ENCODE measurements at regions not wholly inside any gene's neighbourhood (a gene's known extent, or its start where the extent isn't known, plus 50 kb on each side); places are given as distances from the start of the nearest gene placed in this dataset.

GRCh38 chr3:184659797-184660301 lies 52.0 kb downstream of the MAGEF1 start:
- no peak for DNase-seq

GRCh38 chr3:184658223-184658928 lies 53.5 kb downstream of the MAGEF1 start:
- DNase-seq, result no peak

GRCh38 chr3:184656829-184657681 lies 54.8 kb downstream of the MAGEF1 start:
- no peak for DNase-seq

DNA sequence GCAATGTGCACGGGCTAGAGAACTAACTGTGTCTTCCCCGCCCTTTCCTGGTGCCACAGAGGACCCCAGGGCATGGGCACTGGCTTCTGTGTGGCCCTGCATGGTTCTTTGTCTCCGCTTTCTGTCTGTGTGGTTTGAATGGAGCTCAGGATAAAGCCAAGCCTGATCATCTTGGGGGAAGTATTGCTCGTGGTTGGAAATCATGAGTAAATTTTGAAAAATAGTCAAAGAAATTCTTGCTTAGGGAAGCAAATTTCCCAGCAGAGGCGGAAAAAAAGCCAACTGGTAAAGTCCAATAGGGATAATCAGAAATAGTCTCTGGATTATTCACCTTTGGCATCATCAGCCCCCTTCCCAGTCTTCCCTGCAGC lies 55.4 kb downstream of the MAGEF1 start:
- no peak for DNase-seq

DNA sequence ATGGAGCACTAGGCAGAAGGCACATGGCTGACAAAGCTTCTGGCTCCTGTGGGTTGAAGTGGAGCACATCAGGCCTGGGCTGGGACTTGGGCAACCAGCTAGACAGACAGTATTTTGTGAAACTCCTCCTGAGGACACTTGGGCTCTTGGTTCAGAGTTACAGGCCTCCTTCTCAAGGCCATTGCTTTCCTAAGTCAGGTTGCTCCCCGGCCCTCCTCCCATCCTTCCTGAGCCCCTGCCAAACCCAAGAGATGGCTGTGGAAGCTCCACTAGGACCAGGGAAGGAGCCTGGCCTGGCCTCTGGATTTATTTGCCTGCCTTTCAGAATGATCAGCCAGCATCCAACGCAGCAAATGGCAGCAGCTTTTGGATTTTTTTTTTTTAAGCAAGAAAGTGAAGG lies 56.3 kb downstream of the MAGEF1 start:
- no peak for DNase-seq

GRCh38 chr3:184654375-184654774 lies 57.5 kb downstream of the MAGEF1 start:
- DNase-seq, result no peak

DNA sequence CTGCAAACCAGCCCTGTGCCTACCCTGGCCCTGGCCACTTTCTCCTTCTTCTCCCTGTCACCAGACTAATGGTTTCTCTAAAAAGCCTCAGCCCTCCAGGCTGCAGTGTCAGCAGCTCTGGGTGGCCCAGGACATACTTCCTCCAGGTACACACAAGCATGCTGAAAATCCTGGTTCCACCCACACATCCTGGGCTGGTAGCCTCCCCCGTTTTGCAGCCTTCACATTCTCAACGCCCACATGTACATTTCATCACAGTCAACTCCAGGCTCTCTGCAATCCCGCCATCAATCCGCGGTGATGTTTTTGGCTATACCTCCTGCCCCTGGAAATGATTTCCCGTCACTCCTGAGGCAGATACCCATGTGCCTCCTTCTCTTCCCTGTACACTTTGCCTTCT lies 59.4 kb downstream of the MAGEF1 start:
- DNase-seq, result no peak

GRCh38 chr3:184651904-184652303 lies 60.0 kb downstream of the MAGEF1 start:
- no peak for DNase-seq

- no peak for DNase-seq
These were observed 63.2 kb downstream of the MAGEF1 start for GRCh38 chr3:184648636-184649035.

DNA sequence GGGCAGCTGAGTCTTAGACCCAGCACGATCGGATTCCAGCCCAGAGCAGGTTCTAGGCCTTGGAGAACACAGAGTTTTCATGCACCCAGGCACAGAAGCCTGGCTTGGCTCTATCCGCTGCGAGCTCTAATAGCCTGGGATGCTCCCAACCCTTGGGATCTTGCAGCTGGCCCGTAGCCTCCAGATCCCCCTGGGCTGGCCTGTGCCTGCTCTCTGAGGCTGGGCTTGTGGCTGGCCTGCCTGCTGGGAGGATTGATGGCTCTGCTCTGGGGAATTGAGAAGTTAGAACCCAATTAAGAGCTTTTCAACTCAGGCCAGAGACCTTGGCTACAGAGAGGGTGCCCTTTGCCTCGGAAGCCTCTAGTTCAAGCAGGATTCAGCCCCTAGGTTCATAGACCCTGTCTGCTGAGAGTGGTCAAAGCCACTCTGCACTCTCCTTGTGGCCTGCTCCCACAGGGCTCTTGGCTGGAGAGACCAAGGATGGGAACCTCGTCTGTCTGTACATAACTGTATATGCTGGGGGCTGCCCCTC lies 64.4 kb downstream of the MAGEF1 start:
- DNase-seq, result no peak

GRCh38 chr3:184645336-184645735 lies 66.5 kb downstream of the MAGEF1 start:
- no peak for DNase-seq

DNA sequence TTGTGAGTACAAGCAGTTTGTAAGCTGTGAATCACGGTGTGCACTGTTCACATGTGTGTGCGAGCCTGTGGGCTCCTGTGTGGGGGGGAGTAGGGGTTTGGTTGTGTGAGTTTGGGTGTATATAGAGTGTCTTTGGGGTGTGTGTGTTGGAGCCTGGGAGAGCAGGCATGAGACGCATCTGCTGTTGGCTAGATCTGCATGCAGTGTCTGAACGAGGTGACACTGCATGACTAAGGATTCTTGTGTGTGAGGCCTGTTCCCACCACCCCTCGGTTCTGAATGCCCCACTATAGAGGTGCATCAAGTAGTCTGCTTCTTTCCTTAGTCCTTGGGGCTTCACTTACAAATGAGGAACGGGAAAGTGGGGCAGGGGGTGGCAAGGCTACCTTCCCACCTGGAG lies 68.4 kb downstream of the MAGEF1 start:
- DNase-seq, result no peak

DNA sequence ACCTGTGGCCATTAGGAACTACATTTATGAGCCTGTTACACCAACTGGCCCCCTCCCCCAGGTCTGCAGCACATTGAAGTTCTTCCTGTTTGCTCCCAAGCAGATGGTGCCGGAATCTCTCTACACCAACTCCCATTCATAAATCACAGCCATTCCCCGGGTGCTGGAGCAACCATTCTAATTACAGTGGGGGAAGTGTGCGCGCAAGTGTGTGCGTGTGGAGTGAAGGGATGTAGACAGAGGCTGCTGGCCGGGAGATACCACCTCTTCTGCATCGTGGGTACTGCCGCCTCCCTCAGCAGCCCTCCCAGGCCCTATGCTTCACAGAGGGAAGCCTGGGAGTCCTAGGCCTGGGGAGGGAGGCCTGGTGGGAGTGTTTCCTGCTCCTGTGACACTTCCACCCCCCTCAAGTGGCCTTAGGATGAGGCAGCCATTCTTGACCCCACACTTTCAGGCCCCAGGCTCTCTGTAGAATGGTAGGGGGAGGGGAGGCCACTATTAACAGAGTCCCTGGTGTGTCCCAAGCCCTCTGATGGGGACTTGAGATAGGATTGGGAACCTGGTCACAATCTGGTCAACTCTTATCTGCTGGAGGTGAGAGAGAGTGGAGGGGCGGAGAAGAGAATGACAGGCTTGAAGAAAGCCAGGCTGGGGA lies 69.1 kb downstream of the MAGEF1 start:
- peak; percentile 24 for DNase-seq

- DNase-seq, result no peak
These were observed 70.4 kb downstream of the MAGEF1 start for GRCh38 chr3:184641430-184641829.

DNA sequence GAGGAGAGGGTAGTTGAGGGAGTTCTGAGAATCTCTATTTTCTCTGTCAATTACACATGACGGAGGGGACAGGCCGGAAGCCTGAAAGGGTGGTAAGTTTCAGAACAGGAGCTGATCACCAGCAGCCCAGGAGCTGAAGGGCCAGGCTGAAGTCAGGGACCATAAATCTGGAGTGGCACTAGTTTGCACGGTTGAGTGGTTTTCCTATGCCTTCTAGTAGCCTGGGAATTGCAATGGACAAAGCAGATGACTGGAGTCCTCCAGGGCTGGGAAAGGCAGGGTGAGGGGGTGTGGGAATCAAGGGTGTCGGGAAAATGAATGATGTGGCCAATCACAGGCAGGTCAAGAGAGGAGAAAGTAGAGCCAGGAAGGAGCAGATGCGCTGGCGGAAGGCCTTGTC lies 72.5 kb downstream of the MAGEF1 start:
- DNase-seq, result peak; percentile 54

GRCh38 chr3:184637705-184638104 lies 74.2 kb downstream of the MAGEF1 start:
- DNase-seq, result no peak

- DNase-seq, result no peak
These were observed 75.0 kb downstream of the MAGEF1 start for GRCh38 chr3:184636741-184637316.

GRCh38 chr3:184635774-184636173 lies 74.2 kb downstream of the EPHB3 start:
- DNase-seq, result no peak

DNA sequence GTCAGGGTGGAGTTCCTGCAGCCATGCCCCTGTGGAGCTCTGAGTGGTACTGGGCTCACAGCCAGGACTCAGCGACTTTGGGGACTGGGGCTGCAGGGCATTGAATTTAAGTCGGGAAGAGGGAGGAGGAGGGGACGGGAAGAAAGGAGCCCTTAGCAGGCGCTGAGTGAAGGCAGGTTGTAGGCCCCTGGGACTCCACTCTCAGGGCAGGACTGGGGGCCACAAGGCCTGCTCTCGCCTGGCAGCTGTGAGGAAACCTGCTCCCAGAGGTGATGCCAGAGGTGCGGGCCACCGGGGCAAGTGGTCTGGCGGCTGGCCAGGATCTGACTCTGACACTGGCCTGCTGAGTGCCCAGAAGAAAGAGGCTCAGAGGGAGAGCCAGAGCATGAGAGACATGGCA lies 73.5 kb downstream of the EPHB3 start:
- no peak for DNase-seq

DNA sequence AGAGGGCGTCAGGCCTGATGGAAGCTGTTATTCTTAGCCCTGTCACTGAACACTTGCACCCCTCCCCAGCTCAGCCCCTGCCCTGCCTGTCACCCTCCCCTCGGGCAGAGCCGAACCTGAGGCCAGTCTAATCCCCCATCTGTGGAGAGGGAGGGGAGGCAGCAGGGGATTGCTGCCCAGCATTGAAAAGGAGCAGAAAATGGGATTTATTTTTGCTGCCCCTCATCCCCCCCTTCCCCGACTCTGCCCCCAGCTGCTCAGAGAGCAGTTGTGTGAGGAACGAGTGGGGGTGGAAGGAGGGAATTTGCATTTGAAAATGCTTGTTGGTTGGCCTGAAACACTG lies 71.6 kb downstream of the EPHB3 start:
- no peak for DNase-seq

DNA sequence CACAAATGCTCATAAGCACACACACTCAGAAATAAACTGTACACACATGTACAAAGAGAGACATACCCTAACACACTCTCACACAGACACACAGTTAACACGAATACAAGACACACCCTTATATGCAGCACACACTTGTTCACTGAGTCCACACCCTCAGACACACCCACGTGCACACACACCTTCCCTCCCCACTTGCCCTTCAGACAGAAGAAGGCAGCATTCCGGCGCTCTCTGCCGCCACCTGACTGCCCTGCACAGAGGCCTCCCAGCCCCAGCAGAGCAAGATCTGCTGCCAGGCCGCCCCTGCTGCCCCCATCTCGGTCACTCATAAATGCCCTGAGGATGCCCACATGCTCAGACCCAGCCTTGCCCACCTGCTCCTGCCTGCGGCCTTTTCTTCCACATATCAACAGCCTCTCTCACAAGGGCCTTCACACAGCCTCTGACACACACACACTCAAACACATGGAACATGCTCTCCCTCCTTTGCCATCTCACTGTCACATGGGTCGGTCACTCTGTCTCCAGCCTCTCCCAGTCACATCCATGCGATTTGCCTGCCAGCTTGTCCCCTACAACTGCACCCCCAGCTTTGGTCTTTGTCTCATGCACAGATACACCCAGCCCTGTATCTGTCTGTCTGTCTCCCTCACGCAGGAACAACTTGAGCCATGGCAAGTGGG lies 71.1 kb downstream of the EPHB3 start:
- DNase-seq, result no peak
